Thymus (tissue), 11 donors: ENCODE measurements at regions not wholly inside any gene's neighbourhood (a gene's known extent, or its start where the extent isn't known, plus 50 kb on each side); places are given as distances from the start of the nearest gene placed in this dataset.

ENCODE experiments used
- DNase-seq, 9 donors: peaks; one replicate each; pipeline ENCODE4 v3.0.0-alpha.2; 2013; ENCODE audit warnings: low spot score in 9 of 9, low read depth in 6 of 9, missing footprints in 1 of 9
- H3K27ac ChIP-seq, 2 donors: one replicate each; pipeline ENCODE4 v1.5.1; 2013; ENCODE audit warnings: control low read depth in 1 of 2, low read depth in 1 of 2, low read length in 1 of 2, mild to moderate bottlenecking in 1 of 2, moderate library complexity in 1 of 2
- H3K27me3 ChIP-seq, 2 donors: one replicate each; pipeline ENCODE4 v1.5.1; 2013; ENCODE audit warnings: low read length in 1 of 2; ENCODE audit not compliant: control insufficient read depth in 2 of 2, insufficient read depth in 1 of 2
- H3K36me3 ChIP-seq, 2 donors: one replicate each; pipeline ENCODE4 v1.5.1; 2013; ENCODE audit warnings: low read length in 1 of 2, mild to moderate bottlenecking in 1 of 2, moderate library complexity in 1 of 2; ENCODE audit not compliant: control insufficient read depth in 2 of 2, insufficient read depth in 2 of 2
- H3K4me1 ChIP-seq, 2 donors: one replicate each; pipeline ENCODE4 v1.5.1; 2013; ENCODE audit warnings: low read length in 2 of 2; ENCODE audit not compliant: control insufficient read depth in 2 of 2, insufficient read depth in 2 of 2
- H3K4me3 ChIP-seq, 2 donors: one replicate each; pipeline ENCODE4 v1.5.1; 2013; ENCODE audit warnings: low read length in 2 of 2, control low read depth in 1 of 2, mild to moderate bottlenecking in 1 of 2
- H3K9me3 ChIP-seq, 2 donors: one replicate each; pipeline ENCODE4 v1.5.1; 2013; ENCODE audit warnings: low read length in 1 of 2, mild to moderate bottlenecking in 1 of 2; ENCODE audit not compliant: control insufficient read depth in 2 of 2, insufficient read depth in 1 of 2
- WGBS: extraction: QIAGEN DNeasy Blood & Tissue Kit; methylation state at CpG from one replicate; pipeline ENCODE4 v1.1.7; 2013; 5-methylcytosine and 5-hydroxymethylcytosine counted together
- donor health status: healthy.

- no peaks in the 10 kb centered on the region for H3K9me3 ChIP-seq
- DNase-seq, result no peak
- no peak overlapping the region for H3K4me3 ChIP-seq
- no peaks in the 10 kb centered on the region for H3K36me3 ChIP-seq
- WGBS, result 94% methylated on average over 5 of the region's 5 CpGs
- no peak overlapping the region for H3K27ac ChIP-seq
- no peaks in the 10 kb centered on the region for H3K4me1 ChIP-seq
- no peaks in the 10 kb centered on the region for H3K27me3 ChIP-seq
Measured at GRCh38 chr13:67971291-67971690, 741.2 kb upstream of the PCDH9 start.

- Histone ChIP-seq H3K4me3 (no peak overlapping the region), H3K9me3 (no peaks in the 10 kb centered on the region), H3K27me3 (no peaks in the 10 kb centered on the region), H3K27ac (no peak overlapping the region), H3K36me3 (no peaks in the 10 kb centered on the region), H3K4me1 (no peaks in the 10 kb centered on the region)
- no peak for DNase-seq
- 93% methylated on average over 1 of the region's 1 CpG for WGBS
Measured at GRCh38 chr13:67967031-67967430, 736.9 kb upstream of the PCDH9 start.

GRCh38 chr13:67966065-67966464 is 735.9 kb upstream of the PCDH9 start:
- DNase-seq, result no peak

GRCh38 chr13:67964986-67965385 is 734.9 kb upstream of the PCDH9 start:
- H3K27me3 ChIP-seq, result no peaks in the 10 kb centered on the region
- 87% methylated on average over 1 of the region's 1 CpG for WGBS
- no peak for DNase-seq
- H3K36me3 ChIP-seq, result no peaks in the 10 kb centered on the region
- no peak overlapping the region for H3K4me3 ChIP-seq
- no peak overlapping the region for H3K27ac ChIP-seq
- H3K9me3 ChIP-seq, result no peaks in the 10 kb centered on the region
- no peaks in the 10 kb centered on the region for H3K4me1 ChIP-seq

More at GRCh38 chr13:67966065-67966464, 735.9 kb upstream of the PCDH9 start:
- no peak overlapping the region for H3K4me3 ChIP-seq
- WGBS, result 92% methylated on average over 1 of the region's 1 CpG
- H3K27me3 ChIP-seq, result no peaks in the 10 kb centered on the region
- no peaks in the 10 kb centered on the region for H3K36me3 ChIP-seq
- H3K4me1 ChIP-seq, result no peaks in the 10 kb centered on the region
- H3K9me3 ChIP-seq, result no peaks in the 10 kb centered on the region
- no peak overlapping the region for H3K27ac ChIP-seq

GRCh38 chr13:67964091-67964490 is 734.0 kb upstream of the PCDH9 start:
- H3K9me3 ChIP-seq, result no peaks in the 10 kb centered on the region
- H3K36me3 ChIP-seq, result no peaks in the 10 kb centered on the region
- H3K4me3 ChIP-seq, result no peak overlapping the region
- DNase-seq, result no peak
- no peaks in the 10 kb centered on the region for H3K27me3 ChIP-seq
- H3K27ac ChIP-seq, result no peak overlapping the region
- no peaks in the 10 kb centered on the region for H3K4me1 ChIP-seq
- 95% methylated on average over 2 of the region's 2 CpGs for WGBS

GRCh38 chr13:67961331-67961730 is 731.2 kb upstream of the PCDH9 start:
- H3K27ac ChIP-seq, result no peak overlapping the region
- 93% methylated on average over 2 of the region's 2 CpGs for WGBS
- H3K27me3 ChIP-seq, result no peaks in the 10 kb centered on the region
- H3K9me3 ChIP-seq, result no peaks in the 10 kb centered on the region
- H3K4me1 ChIP-seq, result no peaks in the 10 kb centered on the region
- H3K4me3 ChIP-seq, result no peak overlapping the region
- H3K36me3 ChIP-seq, result no peaks in the 10 kb centered on the region
- no peak for DNase-seq

- H3K27me3 ChIP-seq, result no peaks in the 10 kb centered on the region
- 83% methylated on average over 2 of the region's 2 CpGs for WGBS
- H3K36me3 ChIP-seq, result no peaks in the 10 kb centered on the region
- no peak overlapping the region for H3K4me3 ChIP-seq
- no peak for DNase-seq
- no peaks in the 10 kb centered on the region for H3K4me1 ChIP-seq
- H3K27ac ChIP-seq, result no peak overlapping the region
- no peaks in the 10 kb centered on the region for H3K9me3 ChIP-seq
Measured at GRCh38 chr13:67951431-67951830, 721.3 kb upstream of the PCDH9 start.

GRCh38 chr13:67950603-67951002 is 720.5 kb upstream of the PCDH9 start:
- WGBS, result 87% methylated on average over 3 of the region's 3 CpGs
- DNase-seq, result no peak
- no peaks in the 10 kb centered on the region for H3K9me3 ChIP-seq
- H3K27ac ChIP-seq, result no peak overlapping the region
- no peak overlapping the region for H3K4me3 ChIP-seq
- no peaks in the 10 kb centered on the region for H3K4me1 ChIP-seq
- H3K36me3 ChIP-seq, result no peaks in the 10 kb centered on the region
- no peaks in the 10 kb centered on the region for H3K27me3 ChIP-seq

- Histone ChIP-seq H3K36me3 (no peaks in the 10 kb centered on the region), H3K4me1 (no peaks in the 10 kb centered on the region), H3K27me3 (no peaks in the 10 kb centered on the region), H3K4me3 (no peak overlapping the region), H3K27ac (no peak overlapping the region), H3K9me3 (no peaks in the 10 kb centered on the region)
- WGBS, result 15% methylated on average over 4 of the region's 4 CpGs
- no peak for DNase-seq
Measured at GRCh38 chr13:67946131-67946530, 716.0 kb upstream of the PCDH9 start.

- no peak overlapping the region for H3K27ac ChIP-seq
- no peaks in the 10 kb centered on the region for H3K4me1 ChIP-seq
- H3K9me3 ChIP-seq, result no peaks in the 10 kb centered on the region
- H3K27me3 ChIP-seq, result no peaks in the 10 kb centered on the region
- H3K36me3 ChIP-seq, result no peaks in the 10 kb centered on the region
- no peak for DNase-seq
- H3K4me3 ChIP-seq, result no peak overlapping the region
- WGBS, result 80% methylated on average over 4 of the region's 4 CpGs
Measured at GRCh38 chr13:67943116-67943515, 713.0 kb upstream of the PCDH9 start.
